ENCODE measurements at regions not wholly inside any gene's neighbourhood (a gene's known extent, or its start where the extent isn't known, plus 50 kb on each side); places are given as distances from the start of the nearest gene placed in this dataset.

DNA sequence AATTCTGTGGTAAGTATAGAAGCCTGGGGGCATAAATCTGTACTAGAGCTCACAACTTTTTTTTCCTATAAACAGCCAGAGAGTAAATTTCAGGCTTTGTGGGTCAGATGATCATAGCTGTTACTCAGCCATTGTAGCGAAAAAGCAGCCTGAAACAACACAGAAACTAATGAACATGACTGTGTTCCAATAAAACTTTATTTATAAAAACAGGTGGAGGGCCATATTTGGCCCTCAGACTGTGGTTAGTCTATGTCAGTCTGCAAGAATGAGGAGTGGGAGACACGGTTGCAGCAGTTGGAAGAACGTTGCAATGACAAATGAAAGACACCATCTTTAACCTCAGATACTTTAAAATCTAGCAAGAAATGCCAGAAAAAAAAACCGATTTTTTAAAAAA lies 389.6 kb upstream of the PRKCQ start:
- TF ChIP-seq, protein P1, sequence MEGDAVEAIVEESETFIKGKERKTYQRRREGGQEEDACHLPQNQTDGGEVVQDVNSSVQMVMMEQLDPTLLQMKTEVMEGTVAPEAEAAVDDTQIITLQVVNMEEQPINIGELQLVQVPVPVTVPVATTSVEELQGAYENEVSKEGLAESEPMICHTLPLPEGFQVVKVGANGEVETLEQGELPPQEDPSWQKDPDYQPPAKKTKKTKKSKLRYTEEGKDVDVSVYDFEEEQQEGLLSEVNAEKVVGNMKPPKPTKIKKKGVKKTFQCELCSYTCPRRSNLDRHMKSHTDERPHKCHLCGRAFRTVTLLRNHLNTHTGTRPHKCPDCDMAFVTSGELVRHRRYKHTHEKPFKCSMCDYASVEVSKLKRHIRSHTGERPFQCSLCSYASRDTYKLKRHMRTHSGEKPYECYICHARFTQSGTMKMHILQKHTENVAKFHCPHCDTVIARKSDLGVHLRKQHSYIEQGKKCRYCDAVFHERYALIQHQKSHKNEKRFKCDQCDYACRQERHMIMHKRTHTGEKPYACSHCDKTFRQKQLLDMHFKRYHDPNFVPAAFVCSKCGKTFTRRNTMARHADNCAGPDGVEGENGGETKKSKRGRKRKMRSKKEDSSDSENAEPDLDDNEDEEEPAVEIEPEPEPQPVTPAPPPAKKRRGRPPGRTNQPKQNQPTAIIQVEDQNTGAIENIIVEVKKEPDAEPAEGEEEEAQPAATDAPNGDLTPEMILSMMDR (IDR thresholded peaks at IDR 0.05; ENCODE audit: low read depth, low read length), result no peak
- H3K4me3 ChIP-seq (ENCODE audit: low read depth, low read length), result no peak overlapping the region

GRCh38 chr10:6964543-6964942 lies 384.5 kb upstream of the PRKCQ start:
- TF ChIP-seq, protein P1 (IDR thresholded peaks at IDR 0.05; ENCODE audit: low read depth, low read length), result no peak
- H3K4me3 ChIP-seq (ENCODE audit: low read depth, low read length), result no peak overlapping the region

DNA sequence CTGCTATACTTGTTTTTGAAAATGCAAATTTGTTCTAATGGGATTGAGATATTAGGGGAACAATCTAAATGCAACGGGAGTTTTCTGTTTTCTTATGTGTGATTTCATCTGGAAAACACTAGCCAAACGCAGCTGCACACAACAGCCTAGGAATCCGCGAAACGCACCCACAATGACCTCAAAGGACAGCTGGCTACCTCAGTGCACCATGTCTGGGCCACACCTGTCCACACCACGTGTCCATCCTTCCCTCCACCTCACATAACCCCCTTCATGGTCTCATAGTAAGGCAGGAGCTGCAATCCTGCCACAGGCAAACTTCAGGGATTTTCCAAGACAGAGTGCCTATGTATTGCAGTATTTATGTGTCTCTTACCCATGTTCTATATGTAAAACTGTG lies 382.5 kb upstream of the PRKCQ start:
- TF ChIP-seq, protein P1 (IDR thresholded peaks at IDR 0.05; ENCODE audit: low read depth, low read length), result no peak
- H3K4me3 ChIP-seq (ENCODE audit: low read depth, low read length), result no peak overlapping the region

DNA sequence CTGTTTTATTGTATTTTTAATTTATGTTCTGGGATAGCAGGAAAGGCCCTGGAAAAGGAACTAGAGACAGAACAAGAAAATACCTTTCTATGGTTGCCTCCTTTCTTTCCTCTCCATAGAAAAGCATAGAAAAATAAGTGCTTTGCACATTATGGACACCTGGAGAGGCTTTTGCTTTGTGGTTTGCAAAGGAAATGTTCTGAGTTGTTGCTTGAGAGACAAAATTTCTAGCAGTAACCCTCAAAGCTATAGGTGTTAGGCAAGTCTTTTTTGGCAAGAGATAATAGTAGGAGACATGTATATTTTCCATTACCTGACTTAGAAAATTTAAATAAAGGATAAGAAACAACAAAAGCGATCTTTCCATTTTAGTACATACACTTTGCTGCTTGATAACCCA lies 378.6 kb upstream of the PRKCQ start:
- no peak overlapping the region for H3K4me3 ChIP-seq (ENCODE audit: low read depth, low read length)
- TF ChIP-seq, protein P1 (IDR thresholded peaks at IDR 0.05; ENCODE audit: low read depth, low read length), result no peak

DNA sequence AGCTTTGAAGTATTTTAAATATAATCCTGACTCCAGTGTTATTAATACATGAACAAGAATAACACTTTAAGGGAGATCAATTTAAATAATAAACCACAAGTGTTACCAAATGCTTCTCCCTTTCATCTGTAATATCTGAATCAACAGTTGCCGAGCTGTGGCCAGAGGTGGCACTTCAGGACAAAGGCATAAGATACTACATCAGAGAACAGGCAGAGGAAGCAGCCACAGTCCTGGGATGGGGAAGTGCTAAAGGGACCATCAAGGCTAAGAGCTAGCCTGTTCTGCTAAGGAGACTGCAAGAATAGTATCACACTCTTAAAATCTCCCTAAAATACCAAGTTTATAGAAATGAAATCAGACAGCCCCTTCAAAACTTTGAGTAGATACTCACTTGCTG lies 378.2 kb upstream of the PRKCQ start:
- TF ChIP-seq, protein P1 (IDR thresholded peaks at IDR 0.05; ENCODE audit: low read depth, low read length), result no peak
- no peak overlapping the region for H3K4me3 ChIP-seq (ENCODE audit: low read depth, low read length)

DNA sequence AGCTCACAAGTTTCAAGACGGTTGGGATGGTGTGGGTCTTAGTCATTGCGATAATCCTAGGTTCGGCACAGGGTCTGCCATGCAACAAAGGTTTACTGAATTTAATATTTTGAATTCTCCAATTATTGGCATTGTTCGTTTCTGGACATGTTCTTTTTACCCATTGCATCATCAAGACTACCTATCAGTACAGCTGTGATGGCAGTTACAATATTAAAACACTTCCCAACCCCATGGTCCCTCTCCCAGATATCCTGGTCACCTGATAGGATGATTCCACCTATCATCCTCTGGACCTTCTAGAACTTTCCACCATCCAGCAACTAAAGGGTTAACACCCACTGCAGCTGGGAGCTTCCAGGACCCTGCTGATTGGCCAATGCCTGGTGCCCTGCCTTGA lies 377.8 kb upstream of the PRKCQ start:
- H3K4me3 ChIP-seq (ENCODE audit: low read depth, low read length), result no peak overlapping the region
- TF ChIP-seq, protein P1 (IDR thresholded peaks at IDR 0.05; ENCODE audit: low read depth, low read length), result no peak

- TF ChIP-seq, protein P1 (IDR thresholded peaks at IDR 0.05; ENCODE audit: low read depth, low read length), result no peak
- H3K4me3 ChIP-seq (ENCODE audit: low read depth, low read length), result no peak overlapping the region
Observed at GRCh38 chr10:6956562-6956961, 376.5 kb upstream of the PRKCQ start.

Data from WI38 (cell line).